Suprapubic skin (tissue), 4 donors: ENCODE measurements at regions not wholly inside any gene's neighbourhood (a gene's known extent, or its start where the extent isn't known, plus 50 kb on each side); places are given as distances from the start of the nearest gene placed in this dataset.

Source experiments
- DNase-seq, 2 donors: peaks; one replicate each; pipeline ENCODE4 v3.0.0-alpha.2; 2019; ENCODE audit warnings: low spot score in 2 of 2
- H3K27ac ChIP-seq: fragments of 200-600 bp; sonication (generic); one replicate; pipeline ENCODE4 v1.5.1; 2019
- H3K27me3 ChIP-seq: fragments of 200-600 bp; sonication (generic); one replicate; pipeline ENCODE4 v1.5.1; 2019
- H3K36me3 ChIP-seq: fragments of 200-600 bp; sonication (generic); one replicate; pipeline ENCODE4 v1.5.1; 2019
- H3K4me1 ChIP-seq: fragments of 200-600 bp; sonication (generic); one replicate; pipeline ENCODE4 v1.5.1; 2019
- H3K4me3 ChIP-seq: fragments of 200-600 bp; sonication (generic); one replicate; pipeline ENCODE4 v1.5.1; 2019; ENCODE audit warnings: mild to moderate bottlenecking
- H3K9me3 ChIP-seq: fragments of 200-600 bp; sonication (generic); one replicate; pipeline ENCODE4 v1.5.1; 2019
- CTCF ChIP-seq, 2 donors: fragments of 200-600 bp in 1 of 2; fragments of 450-650 bp in 1 of 2; sonication (generic) in 1 of 2; IDR thresholded peaks; one replicate each; pipeline ENCODE4 v1.5.1; 2016 to 2019; ENCODE audit warnings: antibody characterized with exemption in 2 of 2, mild to moderate bottlenecking in 1 of 2, moderate library complexity in 1 of 2
- EP300 ChIP-seq: sonication (generic); formaldehyde crosslinking; IDR thresholded peaks from one replicate; pipeline ENCODE4 v1.6.1; 2017; ENCODE audit warnings: antibody characterized with exemption
- POLR2A ChIP-seq, 2 donors: fragments of 450-650 bp; IDR thresholded peaks; one replicate each; pipeline ENCODE4 v1.6.1; 2017; ENCODE audit warnings: antibody characterized with exemption in 2 of 2, mild to moderate bottlenecking in 2 of 2, moderate library complexity in 2 of 2
- POLR2AphosphoS5 ChIP-seq, 3 donors: sonication (generic); formaldehyde crosslinking; IDR thresholded peaks; one replicate each; pipeline ENCODE4 v1.6.1; 2017; ENCODE audit warnings: antibody characterized with exemption in 3 of 3
- WGBS: methylation state at CpG from one replicate; pipeline ENCODE4 v1.1.5; 2018; 5-methylcytosine and 5-hydroxymethylcytosine counted together

GRCh38 chr13:39892721-39893685, 237.5 kb downstream of the COG6 start:
- H3K36me3 ChIP-seq: no peaks in the 10 kb centered on the region
- peaks cover 4% of the 10 kb centered on the region for H3K4me1 ChIP-seq
- no peaks in the 10 kb centered on the region for H3K27me3 ChIP-seq
- WGBS: 63% methylated on average over 10 of the region's 10 CpGs
- TF ChIP-seq POLR2A (IDR thresholded peaks at IDR 0.05) (no peak), EP300 (no peak), POLR2AphosphoS5 (IDR thresholded peaks at IDR 0.05) (no peak), CTCF (IDR thresholded peaks at IDR 0.05) (no peak)
- no peak for DNase-seq
- H3K27ac ChIP-seq: no peak overlapping the region
- no peak overlapping the region for H3K4me3 ChIP-seq
- no peaks in the 10 kb centered on the region for H3K9me3 ChIP-seq

- no peak for DNase-seq
- Histone ChIP-seq H3K27ac (no peak overlapping the region), H3K4me1 (peaks cover 4% of the 10 kb centered on the region), H3K36me3 (no peaks in the 10 kb centered on the region), H3K27me3 (no peaks in the 10 kb centered on the region), H3K9me3 (no peaks in the 10 kb centered on the region), H3K4me3 (no peak overlapping the region)
- TF ChIP-seq EP300: no peak
- TF ChIP-seq POLR2AphosphoS5 (IDR thresholded peaks at IDR 0.05): no peak
- no peak for TF ChIP-seq POLR2A (IDR thresholded peaks at IDR 0.05)
- TF ChIP-seq CTCF (IDR thresholded peaks at IDR 0.05): no peak
- 92% methylated on average over 1 of the region's 1 CpG for WGBS
Observed at GRCh38 chr13:39893808-39894207, 238.3 kb downstream of the COG6 start.

GRCh38 chr13:39894586-39894985, 239.1 kb downstream of the COG6 start:
- Histone ChIP-seq H3K4me3 (no peak overlapping the region), H3K27me3 (no peaks in the 10 kb centered on the region), H3K36me3 (no peaks in the 10 kb centered on the region), H3K4me1 (peaks cover 4% of the 10 kb centered on the region), H3K27ac (no peak overlapping the region), H3K9me3 (no peaks in the 10 kb centered on the region)
- TF ChIP-seq CTCF (IDR thresholded peaks at IDR 0.05) (no peak), POLR2A (IDR thresholded peaks at IDR 0.05) (no peak), EP300 (no peak), POLR2AphosphoS5 (IDR thresholded peaks at IDR 0.05) (no peak)
- WGBS: 89% methylated on average over 5 of the region's 5 CpGs
- no peak for DNase-seq

GRCh38 chr13:39895254-39895653, 239.8 kb downstream of the COG6 start:
- DNase-seq: no peak
- H3K27ac ChIP-seq: no peak overlapping the region
- WGBS: 43% methylated on average over 3 of the region's 3 CpGs
- no peaks in the 10 kb centered on the region for H3K9me3 ChIP-seq
- peaks cover 4% of the 10 kb centered on the region for H3K4me1 ChIP-seq
- no peaks in the 10 kb centered on the region for H3K27me3 ChIP-seq
- no peak overlapping the region for H3K4me3 ChIP-seq
- H3K36me3 ChIP-seq: no peaks in the 10 kb centered on the region
- no peak for TF ChIP-seq POLR2A (IDR thresholded peaks at IDR 0.05)
- no peak for TF ChIP-seq CTCF (IDR thresholded peaks at IDR 0.05)
- no peak for TF ChIP-seq POLR2AphosphoS5 (IDR thresholded peaks at IDR 0.05)
- no peak for TF ChIP-seq EP300

- Histone ChIP-seq H3K4me3 (no peak overlapping the region), H3K27ac (no peak overlapping the region), H3K9me3 (no peaks in the 10 kb centered on the region), H3K27me3 (no peaks in the 10 kb centered on the region), H3K36me3 (no peaks in the 10 kb centered on the region), H3K4me1 (no peaks in the 10 kb centered on the region)
- WGBS: 84% methylated on average over 5 of the region's 5 CpGs
- TF ChIP-seq EP300 (no peak), POLR2A (IDR thresholded peaks at IDR 0.05) (no peak), POLR2AphosphoS5 (IDR thresholded peaks at IDR 0.05) (no peak), CTCF (IDR thresholded peaks at IDR 0.05) (no peak)
- no peak for DNase-seq
Observed at GRCh38 chr13:39897636-39898035, 242.2 kb downstream of the COG6 start.
